H1 (cell line): ENCODE measurements at regions not wholly inside any gene's neighbourhood (a gene's known extent, or its start where the extent isn't known, plus 50 kb on each side); places are given as distances from the start of the nearest gene placed in this dataset.

Source experiments
- CHD2 ChIP-seq: IDR thresholded peaks from 2 replicates; pipeline ENCODE4 v1.6.1; 2012; ENCODE audit warnings: low read length, improper control_type of control experiment
- CHD7 ChIP-seq: fragments of 300-600 bp; sonication (generic); IDR thresholded peaks from 2 replicates; pipeline ENCODE4 v1.7.1; 2012; ENCODE audit warnings: low read length, moderate library complexity, mild to moderate bottlenecking, inconsistent platforms; ENCODE audit not compliant: insufficient replicate concordance
- GABPA ChIP-seq: IDR thresholded peaks from 2 replicates; pipeline ENCODE4 v1.6.1; 2011; ENCODE audit warnings: mild to moderate bottlenecking, low read length, moderate library complexity, borderline replicate concordance; ENCODE audit not compliant: insufficient read depth
- JUND ChIP-seq: IDR thresholded peaks from 2 replicates; pipeline ENCODE4 v1.6.1; 2011; ENCODE audit warnings: mild to moderate bottlenecking, improper control_type of control experiment, low read length
- MAX ChIP-seq: IDR thresholded peaks from 2 replicates; pipeline ENCODE4 v1.6.1; 2012; ENCODE audit warnings: inconsistent platforms
- RNF2 ChIP-seq: fragments of 200-900, 300-1000 bp; sonication (generic); IDR thresholded peaks from 2 replicates; pipeline ENCODE4 v1.7.1; 2016; ENCODE audit warnings: borderline replicate concordance, low read depth, mild to moderate bottlenecking, antibody characterized with exemption, low read length; ENCODE audit not compliant: poor library complexity, severe bottlenecking; ENCODE audit errors: missing control alignments
- RXRA ChIP-seq: IDR thresholded peaks from 2 replicates; pipeline ENCODE4 v1.6.1; 2011; ENCODE audit warnings: low read depth, mild to moderate bottlenecking, low read length, moderate library complexity; ENCODE audit not compliant: insufficient read depth
- SAP30 ChIP-seq: fragments of 300-600 bp; sonication (generic); IDR thresholded peaks from 2 replicates; pipeline ENCODE4 v1.7.1; 2012; ENCODE audit warnings: low read length, moderate library complexity, mild to moderate bottlenecking, inconsistent platforms; ENCODE audit not compliant: insufficient read depth, insufficient replicate concordance
- SP4 ChIP-seq: IDR thresholded peaks from 2 replicates; pipeline ENCODE4 v1.6.1; 2012; ENCODE audit warnings: low read length, inconsistent platforms
- TF ChIP-seq, protein P1 (sequence below): IDR thresholded peaks from 2 replicates; pipeline ENCODE4 v1.6.1; 2011; ENCODE audit warnings: low read length, improper control_type of control experiment

DNA sequence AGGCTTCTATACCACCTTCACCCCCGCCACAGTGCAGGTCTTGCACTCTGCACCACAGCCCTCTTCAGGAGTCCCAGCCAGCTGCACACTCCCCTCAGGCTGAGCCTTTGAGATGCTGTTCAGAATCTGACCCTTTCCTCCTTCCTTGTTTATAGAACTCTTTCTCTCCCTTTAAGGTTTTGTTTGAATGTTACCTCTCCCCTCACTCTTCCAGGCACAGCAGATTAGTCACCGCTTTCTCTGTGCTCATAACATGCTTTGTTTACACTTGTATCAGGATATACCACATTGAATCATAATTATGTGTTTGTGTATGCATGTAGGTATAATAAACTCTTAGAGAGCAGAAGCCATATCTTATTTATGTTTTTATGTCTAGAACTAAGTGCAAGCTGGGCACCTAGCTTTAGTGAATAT, 168.4 kb upstream of the BCL6 start (continued):
- TF ChIP-seq CHD7, result no peak
- no peak for TF ChIP-seq JUND
- TF ChIP-seq RXRA, result no peak
- no peak for TF ChIP-seq RNF2
- TF ChIP-seq SP4, result no peak
- TF ChIP-seq SAP30, result no peak
- TF ChIP-seq GABPA, result no peak
- TF ChIP-seq, protein P1, sequence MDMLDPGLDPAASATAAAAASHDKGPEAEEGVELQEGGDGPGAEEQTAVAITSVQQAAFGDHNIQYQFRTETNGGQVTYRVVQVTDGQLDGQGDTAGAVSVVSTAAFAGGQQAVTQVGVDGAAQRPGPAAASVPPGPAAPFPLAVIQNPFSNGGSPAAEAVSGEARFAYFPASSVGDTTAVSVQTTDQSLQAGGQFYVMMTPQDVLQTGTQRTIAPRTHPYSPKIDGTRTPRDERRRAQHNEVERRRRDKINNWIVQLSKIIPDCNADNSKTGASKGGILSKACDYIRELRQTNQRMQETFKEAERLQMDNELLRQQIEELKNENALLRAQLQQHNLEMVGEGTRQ, result no peak
- no peak for TF ChIP-seq MAX
- no peak for TF ChIP-seq CHD2
